ENCODE measurements at regions not wholly inside any gene's neighbourhood (a gene's known extent, or its start where the extent isn't known, plus 50 kb on each side); places are given as distances from the start of the nearest gene placed in this dataset.
A peak's percentile ranks its signal among the peaks of the same experiment; 100 is the strongest.

GRCh38 chr21:36532769-36533467 is 53.0 kb upstream of the CLDN14 start:
- no peak for DNase-seq

- no peak for DNase-seq
Measured at GRCh38 chr21:36533468-36533848, 53.5 kb upstream of the CLDN14 start.

GRCh38 chr21:36534656-36535055 is 54.7 kb upstream of the CLDN14 start:
- DNase-seq = no peak

GRCh38 chr21:36535618-36536241 is 55.8 kb upstream of the CLDN14 start:
- no peak for DNase-seq

- no peak for DNase-seq
Measured at GRCh38 chr21:36538761-36539160, 58.8 kb upstream of the CLDN14 start.

GRCh38 chr21:36539434-36540150 is 59.7 kb upstream of the CLDN14 start:
- DNase-seq = no peak

GRCh38 chr21:36540700-36541099 is 60.8 kb upstream of the CLDN14 start:
- no peak for DNase-seq

GRCh38 chr21:36541721-36542139 is 61.8 kb upstream of the CLDN14 start:
- DNase-seq = no peak

GRCh38 chr21:36542312-36543101 is 62.6 kb upstream of the CLDN14 start:
- DNase-seq = no peak

GRCh38 chr21:36543924-36544323 is 64.0 kb upstream of the CLDN14 start:
- DNase-seq = no peak

- DNase-seq = no peak
Measured at GRCh38 chr21:36544545-36544944, 64.6 kb upstream of the CLDN14 start.

- DNase-seq = no peak
Measured at GRCh38 chr21:36545776-36546511, 66.0 kb upstream of the CLDN14 start.

- DNase-seq = no peak
Measured at GRCh38 chr21:36547464-36547863, 67.5 kb upstream of the CLDN14 start.

GRCh38 chr21:36548866-36549265 is 68.9 kb upstream of the CLDN14 start:
- DNase-seq = no peak

- no peak for DNase-seq
Measured at GRCh38 chr21:36549470-36549869, 69.5 kb upstream of the CLDN14 start.

- DNase-seq = peak in 1 of 2 experiments; percentile 8
Measured at GRCh38 chr21:36550761-36551160, 70.8 kb upstream of the CLDN14 start.

- no peak for DNase-seq
Measured at GRCh38 chr21:36551321-36551720, 71.4 kb upstream of the CLDN14 start.

- no peak for DNase-seq
Measured at GRCh38 chr21:36551731-36552433, 72.0 kb upstream of the CLDN14 start.

GRCh38 chr21:36552434-36552785 is 72.5 kb upstream of the CLDN14 start:
- DNase-seq = no peak

GRCh38 chr21:36553406-36553805 is 73.5 kb upstream of the CLDN14 start:
- DNase-seq = no peak

GRCh38 chr21:36554411-36555157 is 74.7 kb upstream of the CLDN14 start:
- no peak for DNase-seq

Measured in NCI-H446 (cell line).